ENCODE measurements at regions not wholly inside any gene's neighbourhood (a gene's known extent, or its start where the extent isn't known, plus 50 kb on each side); places are given as distances from the start of the nearest gene placed in this dataset.

GRCh38 chr2:67776276-67776675 is 286.5 kb downstream of the C1D start:
- TF ChIP-seq CTCF (conservative IDR thresholded peaks at IDR 0.05; ENCODE audit: low read depth, low read length): no peak
- TF ChIP-seq EZH2 (IDR thresholded peaks at IDR 0.05; ENCODE audit: borderline replicate concordance, low read depth, low read length, poor library complexity, severe bottlenecking): no peak
